MCF 10A (cell line): ENCODE measurements at regions not wholly inside any gene's neighbourhood (a gene's known extent, or its start where the extent isn't known, plus 50 kb on each side); places are given as distances from the start of the nearest gene placed in this dataset.

ENCODE experiments used
- BruUV-seq: library from RNA; stranded (reverse); fragments of 400-500 nt; replicated peaks from 2 replicates; lab custom pipeline; 2021; lab: Mats Ljungman, UMichigan
- CTCF ChIA-PET: fragments of 300-600 bp; sonication (Branson Sonifier 250); formaldehyde crosslinking; extraction: SDS; loops from one replicate; lab custom pipeline; 2021; ENCODE audit warnings: antibody characterized with exemption, inconsistent platforms; lab: Yijun Ruan, JAX
- POLR2A ChIA-PET: fragments of 300-600, 350-650 bp; sonication (Branson Sonifier 250); formaldehyde crosslinking; extraction: SDS; loops from one replicate; lab custom pipeline; 2020; ENCODE audit warnings: antibody characterized with exemption, inconsistent platforms; lab: Yijun Ruan, JAX
- DNase-seq: peaks from one replicate; pipeline ENCODE4 v3.0.0-alpha.2; 2018; ENCODE audit not compliant: unreplicated experiment
- H3K27ac Mint-ChIP-seq: one replicate; pipeline ENCODE4 v1.8.0; 2022; ENCODE audit warnings: mild to moderate bottlenecking, low read depth, mixed read lengths; ENCODE audit not compliant: unreplicated experiment
- H3K27me3 Mint-ChIP-seq: one replicate; pipeline ENCODE4 v1.8.0; 2022; ENCODE audit warnings: mixed read lengths; ENCODE audit not compliant: insufficient read depth, unreplicated experiment
- H3K36me3 Mint-ChIP-seq: one replicate; pipeline ENCODE4 v1.8.0; 2022; ENCODE audit warnings: mild to moderate bottlenecking, moderate library complexity, mixed read lengths; ENCODE audit not compliant: insufficient read depth, unreplicated experiment
- H3K4me1 Mint-ChIP-seq: one replicate; pipeline ENCODE4 v1.8.0; 2022; ENCODE audit warnings: mixed read lengths; ENCODE audit not compliant: insufficient read depth, unreplicated experiment
- H3K4me3 Mint-ChIP-seq: one replicate; pipeline ENCODE4 v1.8.0; 2022; ENCODE audit warnings: mild to moderate bottlenecking, moderate library complexity, mixed read lengths; ENCODE audit not compliant: unreplicated experiment
- H3K9me3 Mint-ChIP-seq: one replicate; pipeline ENCODE4 v1.8.0; 2022; ENCODE audit warnings: mixed read lengths; ENCODE audit not compliant: unreplicated experiment
- intact Hi-C: fragments of 100-400 bp; cut with micrococcal nuclease; formaldehyde crosslinking; loops from 2 replicates; pipeline ENCODE4 v1.14.1; 2022
- TF ChIP-seq, protein P1 (sequence below): fragments of 200-600 bp; IDR thresholded peaks from one replicate; pipeline ENCODE4 v1.8.0; 2022; ENCODE audit warnings: antibody characterized with exemption, mild to moderate bottlenecking; ENCODE audit not compliant: unreplicated experiment

DNA sequence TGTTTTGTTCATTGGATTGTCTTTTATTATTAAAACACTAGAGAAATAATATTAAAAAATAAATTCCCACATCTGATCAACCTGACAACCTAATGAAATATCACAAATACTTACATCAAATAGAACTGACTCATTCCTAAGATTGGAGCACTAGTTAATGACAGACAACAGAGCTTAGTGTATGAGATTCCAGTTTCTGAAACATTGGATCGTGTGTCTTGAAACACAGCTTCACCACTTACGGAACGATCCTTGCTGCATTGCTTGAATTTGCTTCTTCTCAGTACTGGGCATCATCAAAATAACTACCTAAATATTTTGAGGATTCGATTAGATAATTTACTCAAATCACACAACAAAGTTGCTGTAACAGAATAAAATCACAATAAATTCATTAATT, 667.2 kb upstream of the CDH18 start:
- ChIA-PET CTCF (no interaction called here), POLR2A (no interaction called here)
- DNase-seq, result no peak
- intact Hi-C loops, result no loop called here
- Mint-ChIP-seq H3K9me3 (peaks cover 14% of the 10 kb centered on the region), H3K27me3 (no peaks in the 10 kb centered on the region), H3K36me3 (no peaks in the 10 kb centered on the region), H3K27ac (no peak overlapping the region), H3K4me3 (no peak overlapping the region), H3K4me1 (no peaks in the 10 kb centered on the region)
- TF ChIP-seq, protein P1, sequence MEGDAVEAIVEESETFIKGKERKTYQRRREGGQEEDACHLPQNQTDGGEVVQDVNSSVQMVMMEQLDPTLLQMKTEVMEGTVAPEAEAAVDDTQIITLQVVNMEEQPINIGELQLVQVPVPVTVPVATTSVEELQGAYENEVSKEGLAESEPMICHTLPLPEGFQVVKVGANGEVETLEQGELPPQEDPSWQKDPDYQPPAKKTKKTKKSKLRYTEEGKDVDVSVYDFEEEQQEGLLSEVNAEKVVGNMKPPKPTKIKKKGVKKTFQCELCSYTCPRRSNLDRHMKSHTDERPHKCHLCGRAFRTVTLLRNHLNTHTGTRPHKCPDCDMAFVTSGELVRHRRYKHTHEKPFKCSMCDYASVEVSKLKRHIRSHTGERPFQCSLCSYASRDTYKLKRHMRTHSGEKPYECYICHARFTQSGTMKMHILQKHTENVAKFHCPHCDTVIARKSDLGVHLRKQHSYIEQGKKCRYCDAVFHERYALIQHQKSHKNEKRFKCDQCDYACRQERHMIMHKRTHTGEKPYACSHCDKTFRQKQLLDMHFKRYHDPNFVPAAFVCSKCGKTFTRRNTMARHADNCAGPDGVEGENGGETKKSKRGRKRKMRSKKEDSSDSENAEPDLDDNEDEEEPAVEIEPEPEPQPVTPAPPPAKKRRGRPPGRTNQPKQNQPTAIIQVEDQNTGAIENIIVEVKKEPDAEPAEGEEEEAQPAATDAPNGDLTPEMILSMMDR, result no peak
- no TSS peak for BruUV-seq

DNA sequence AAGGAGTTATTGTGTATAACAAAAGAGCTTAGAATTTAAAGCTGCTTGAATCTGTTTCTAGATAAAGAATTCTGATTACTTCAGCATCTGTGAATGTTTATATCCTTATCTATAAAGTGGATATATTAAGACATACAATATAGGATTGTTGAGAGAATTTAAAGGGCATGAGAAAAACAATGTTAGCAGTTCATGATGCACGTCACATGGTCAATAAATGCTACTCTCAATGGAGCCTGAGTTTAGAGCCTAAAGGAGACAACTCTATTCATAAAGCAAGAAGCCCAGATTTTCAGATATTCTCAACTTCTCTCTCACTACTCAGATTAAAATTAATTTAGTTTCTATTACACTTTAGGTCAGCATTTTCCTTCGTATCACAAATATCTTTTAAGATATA, 666.7 kb upstream of the CDH18 start:
- Mint-ChIP-seq H3K4me1 (peaks cover 4% of the 10 kb centered on the region), H3K27me3 (no peaks in the 10 kb centered on the region), H3K9me3 (peaks cover 14% of the 10 kb centered on the region), H3K4me3 (no peak overlapping the region), H3K27ac (no peak overlapping the region), H3K36me3 (no peaks in the 10 kb centered on the region)
- BruUV-seq, result no TSS peak
- ChIA-PET CTCF (no interaction called here), POLR2A (no interaction called here)
- DNase-seq, result no peak
- intact Hi-C loops, result no loop called here
- TF ChIP-seq, protein P1, result no peak

DNA sequence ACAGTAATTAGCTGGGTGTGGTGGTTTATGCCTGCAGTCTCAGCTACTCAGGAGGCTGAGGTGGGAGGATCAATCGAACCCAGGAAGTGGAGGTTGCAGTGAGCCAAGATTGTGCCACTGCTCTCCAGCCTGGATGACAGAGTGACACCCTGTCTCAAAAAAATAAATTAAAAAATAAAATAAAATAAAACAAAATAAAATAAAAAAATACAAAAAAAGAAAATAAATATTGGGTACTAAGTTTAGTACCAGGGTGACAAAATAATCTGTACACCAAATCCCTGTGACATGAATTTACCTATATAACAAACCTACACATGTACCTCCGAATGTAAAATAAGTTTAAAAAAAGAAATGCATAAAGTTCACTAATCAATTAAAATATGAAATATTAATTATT, 666.0 kb upstream of the CDH18 start:
- Mint-ChIP-seq H3K9me3 (peaks cover 14% of the 10 kb centered on the region), H3K4me3 (no peak overlapping the region), H3K4me1 (peaks cover 10% of the 10 kb centered on the region), H3K36me3 (peaks cover 1% of the 10 kb centered on the region), H3K27me3 (no peaks in the 10 kb centered on the region), H3K27ac (no peak overlapping the region)
- no peak for DNase-seq
- POLR2A ChIA-PET, result interaction anchor here (0.6 kb wide), 1 partner anchor 120 kb away, joined by 3 read pairs; no protein-coding TSS in a partner anchor
- CTCF ChIA-PET, result no interaction called here
- no TSS peak for BruUV-seq
- TF ChIP-seq, protein P1, result no peak
- intact Hi-C loops, result no loop called here

DNA sequence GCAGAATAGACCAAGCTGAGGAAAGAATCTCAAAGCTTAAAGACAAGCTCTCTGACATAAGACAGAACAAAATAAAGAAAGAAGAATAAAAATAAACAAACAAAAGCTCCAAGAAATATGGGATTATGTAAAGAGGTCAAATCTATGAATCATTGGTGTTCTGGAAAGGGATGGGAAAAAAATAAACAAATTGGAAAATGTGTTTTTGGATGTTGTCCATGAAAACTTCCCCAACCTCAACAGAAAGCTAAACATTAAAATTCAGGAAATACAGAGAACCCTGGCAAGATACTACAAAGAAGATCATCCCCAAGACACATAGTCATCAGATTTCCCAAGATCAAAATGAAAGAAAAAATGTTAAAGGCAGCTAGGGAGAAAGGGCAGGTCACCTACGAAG, 662.0 kb upstream of the CDH18 start:
- H3K36me3 Mint-ChIP-seq, result peaks cover 4% of the 10 kb centered on the region
- intact Hi-C loops, result no loop called here
- peaks cover 10% of the 10 kb centered on the region for H3K4me1 Mint-ChIP-seq
- CTCF ChIA-PET, result no interaction called here
- H3K4me3 Mint-ChIP-seq, result no peak overlapping the region
- H3K27me3 Mint-ChIP-seq, result no peaks in the 10 kb centered on the region
- peak overlapping the region; percentile 46 for H3K27ac Mint-ChIP-seq
- H3K9me3 Mint-ChIP-seq, result peaks cover 14% of the 10 kb centered on the region
- POLR2A ChIA-PET, result no interaction called here
- DNase-seq, result peak; percentile 56
- BruUV-seq, result no TSS peak
- TF ChIP-seq, protein P1, result no peak
